K562 (cell line): ENCODE measurements at regions not wholly inside any gene's neighbourhood (a gene's known extent, or its start where the extent isn't known, plus 50 kb on each side); places are given as distances from the start of the nearest gene placed in this dataset.

Experiments used
- ATAC-seq: fragments of 200-7000 bp; cut with Tn5 transposase; 3 replicates; pipeline ENCODE4 v1.9.1; 2020; ENCODE audit warnings: moderate library complexity
- BruUV-seq: library from RNA; stranded (reverse); fragments of 400-500 nt; replicated peaks from 2 replicates; lab custom pipeline; 2021; lab: Mats Ljungman, UMichigan
- CTCF ChIA-PET: fragments of 300-600 bp; formaldehyde crosslinking; extraction: SDS; loops from one replicate; lab custom pipeline; 2021; ENCODE audit warnings: low intra/inter-chr PET ratio; lab: Yijun Ruan, JAX
- POLR2A ChIA-PET: fragments of 300-600, 350-650 bp; sonication (Branson Sonifier 250); formaldehyde crosslinking; extraction: SDS; loops from one replicate; lab custom pipeline; 2021; ENCODE audit warnings: antibody characterized with exemption, inconsistent platforms; lab: Yijun Ruan, JAX
- DNase-seq, 4 experiments: peaks; one replicate each; pipeline versions ENCODE4 v3.0.0 to v3.0.0-alpha.2; 2011 to 2018; ENCODE audit warnings: low spot score in 3 of 4, mixed read lengths in 3 of 4; ENCODE audit errors: extremely low read depth in 1 of 4
- FAIRE-seq: peaks from 2 replicates; lab custom pipeline; 2011; peaks lifted over from hg19 to GRCh38; lab: Jason Lieb, UNC
- H2AFZ ChIP-seq: 2 replicates; pipeline ENCODE4 v1.6.0; 2011; ENCODE audit warnings: low read depth, low read length, control low read depth, inconsistent platforms
- H3K27ac ChIP-seq: fragments of 200-600 bp; 3 replicates; pipeline ENCODE4 v1.8.0; 2011; ENCODE audit warnings: low read depth, mild to moderate bottlenecking, control low read depth, inconsistent platforms, low read length, moderate library complexity, mixed read lengths; ENCODE audit errors: extremely low read depth
- H3K27me3 ChIP-seq, 2 experiments: fragments of 300-600 bp in 1 of 2; 2 replicates in 1 of 2; 3 replicates in 1 of 2; pipeline versions ENCODE4 v1.6.0 to v1.8.0; 2011; ENCODE audit warnings: inconsistent platforms in 2 of 2, low read length in 2 of 2, mild to moderate bottlenecking in 1 of 2, mixed read lengths in 1 of 2, moderate library complexity in 1 of 2; ENCODE audit not compliant: control insufficient read depth in 2 of 2, insufficient read depth in 2 of 2
- H3K36me3 ChIP-seq: fragments of 300-600 bp; 3 replicates; pipeline ENCODE4 v1.8.0; 2011; ENCODE audit warnings: mild to moderate bottlenecking, low read length, inconsistent platforms; ENCODE audit not compliant: control insufficient read depth, insufficient read depth
- H3K4me1 ChIP-seq, 2 experiments: fragments of 200-600 bp in 1 of 2; replicated peaks in 1 of 2; 2 replicates in 1 of 2; 3 replicates in 1 of 2; pipeline versions ENCODE4 v1.5.1 to v1.8.0; 2011; ENCODE audit warnings: inconsistent platforms in 2 of 2, low read length in 2 of 2, mild to moderate bottlenecking in 1 of 2, mixed read lengths in 1 of 2, moderate library complexity in 1 of 2; ENCODE audit not compliant: control insufficient read depth in 2 of 2, insufficient read depth in 2 of 2
- H3K4me2 ChIP-seq: 2 replicates; pipeline ENCODE4 v1.6.1; 2011; ENCODE audit warnings: low read length, control low read depth, inconsistent platforms, mixed read lengths; ENCODE audit not compliant: insufficient read depth
- H3K4me3 ChIP-seq: fragments of 200-600 bp; sonication (generic), shearing (Covaris generic); 2 replicates; pipeline ENCODE4 v1.5.1; 2016; ENCODE audit warnings: control low read depth, inconsistent platforms
- H3K79me2 ChIP-seq: fragments of 200-600 bp; 3 replicates; pipeline ENCODE4 v1.8.0; 2011; ENCODE audit warnings: low read length, inconsistent platforms; ENCODE audit not compliant: control insufficient read depth, insufficient read depth
- H3K9ac ChIP-seq, 2 experiments: 2 replicates each; pipeline versions ENCODE4 v1.6.0 to v1.6.1; 2011; ENCODE audit warnings: low read depth in 2 of 2, low read length in 2 of 2, control low read depth in 1 of 2, inconsistent platforms in 1 of 2, mild to moderate bottlenecking in 1 of 2, mixed read lengths in 1 of 2; ENCODE audit not compliant: insufficient read depth in 1 of 2
- H3K9me1 ChIP-seq: one replicate; pipeline ENCODE4 v1.6.0; 2011; ENCODE audit warnings: inconsistent platforms, mild to moderate bottlenecking, low read length, moderate library complexity; ENCODE audit not compliant: control insufficient read depth, insufficient read depth
- H3K9me3 ChIP-seq: replicated peaks from 2 replicates; pipeline ENCODE4 v1.5.1; 2011; ENCODE audit warnings: low read depth, low read length, inconsistent platforms; ENCODE audit not compliant: control insufficient read depth, insufficient read depth
- H4K20me1 ChIP-seq: replicated peaks from 2 replicates; pipeline ENCODE4 v1.6.1; 2011; ENCODE audit warnings: low read length, inconsistent platforms, mixed read lengths; ENCODE audit not compliant: control insufficient read depth, insufficient read depth
- HNRNPK ChIP-seq: fragments of 200-400 bp; formaldehyde crosslinking; IDR thresholded peaks from one replicate; pipeline ENCODE4 v1.6.1; 2018; ENCODE audit warnings: mild to moderate bottlenecking, low read depth, low read length; ENCODE audit not compliant: poor library complexity, severe bottlenecking
- PCBP1 ChIP-seq: fragments of 200-400 bp; formaldehyde crosslinking; IDR thresholded peaks from 2 replicates; pipeline ENCODE4 v1.6.1; 2018; ENCODE audit warnings: mild to moderate bottlenecking, low read depth, low read length; ENCODE audit not compliant: poor library complexity, severe bottlenecking
- XRCC3 ChIP-seq: fragments of 450-650 bp; IDR thresholded peaks from 2 replicates; pipeline ENCODE4 v1.6.1; 2017; ENCODE audit warnings: mild to moderate bottlenecking, moderate library complexity
- WGBS: fragments of 100-300 bp; shearing (Covaris generic); methylation state at CpG from one replicate; pipeline ENCODE4 v1.1.6; 2016; ENCODE audit warnings: low coverage, mixed read lengths; ENCODE audit not compliant: insufficient coverage; ENCODE audit errors: missing lambda C conversion rate; 5-methylcytosine and 5-hydroxymethylcytosine counted together
- in situ Hi-C: fragments of 300-500 bp; cut with MboI; formaldehyde crosslinking; loops from 4 replicates; pipeline ENCODE4 v1.15.0; 2018; ENCODE audit warnings: inconsistent platforms, mixed read lengths
- intact Hi-C: fragments of 100-400 bp; cut with micrococcal nuclease; formaldehyde crosslinking; loops from 2 replicates; pipeline ENCODE4 v1.14.2; 2022
- TF ChIP-seq, protein P1 (sequence below), 2 experiments: fragments of 250-450 bp in 1 of 2; fragments of 450-650 bp in 1 of 2; sonication (Bioruptor Pico) in 1 of 2; IDR thresholded peaks; 2 replicates each; pipeline versions ENCODE4 v1.6.1 to v1.8.0; 2016 to 2021; ENCODE audit warnings: mild to moderate bottlenecking in 2 of 2, moderate library complexity in 2 of 2, missing compliant biosample characterization in 1 of 2, missing genetic modification characterization in 1 of 2

DNA sequence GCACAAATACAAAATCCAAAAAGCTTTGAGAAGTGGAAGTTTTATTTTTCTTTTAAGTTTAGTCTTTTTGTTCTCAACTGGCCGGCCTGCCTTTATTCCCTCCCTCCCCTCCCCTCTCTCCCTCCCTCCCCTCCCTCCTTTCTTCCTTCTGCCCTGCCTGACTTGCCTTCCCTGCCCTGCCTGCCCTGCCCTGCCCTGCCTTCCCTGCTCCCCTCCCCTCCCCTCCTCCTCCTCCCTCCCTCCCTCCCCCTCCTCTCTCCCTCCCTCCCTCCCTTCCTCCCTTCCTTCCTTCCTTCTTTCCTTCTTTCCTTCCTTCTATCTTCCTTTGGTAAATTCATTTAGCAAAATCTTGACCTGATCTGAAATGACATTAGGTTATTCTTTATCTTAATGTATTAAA lies 69.8 kb upstream of the LIMCH1 start:
- in situ Hi-C loops: no loop called here
- Histone ChIP-seq H3K79me2 (no peaks in the 10 kb centered on the region), H3K36me3 (no peaks in the 10 kb centered on the region), H3K9me3 (no peaks in the 10 kb centered on the region), H3K9me1 (no peaks in the 10 kb centered on the region), H3K4me2 (no peak overlapping the region), H3K4me1 (no peaks in the 10 kb centered on the region), H3K27ac (no peak overlapping the region), H3K4me3 (no peak overlapping the region), H2AFZ (no peak overlapping the region), H3K9ac (no peak overlapping the region), H4K20me1 (no peaks in the 10 kb centered on the region), H3K27me3 (no peaks in the 10 kb centered on the region)
- no peak for ATAC-seq
- intact Hi-C loops: no loop called here
- no peak for FAIRE-seq
- no peak for DNase-seq
- CTCF ChIA-PET: no interaction called here
- POLR2A ChIA-PET: no interaction called here
- no CpG with 5 or more reads among the region's 1 CpG for WGBS
- BruUV-seq: no TSS peak
- TF ChIP-seq XRCC3: no peak
- TF ChIP-seq HNRNPK: peak; percentile 70
- TF ChIP-seq, protein P1, sequence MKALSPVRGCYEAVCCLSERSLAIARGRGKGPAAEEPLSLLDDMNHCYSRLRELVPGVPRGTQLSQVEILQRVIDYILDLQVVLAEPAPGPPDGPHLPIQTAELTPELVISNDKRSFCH (CRISPR knock-in tag; IDR thresholded peaks at IDR 0.05): no peak
- TF ChIP-seq, protein P1 (tag; IDR thresholded peaks at IDR 0.05): no peak
- TF ChIP-seq PCBP1: peak; percentile 59
